ENCODE measurements at regions not wholly inside any gene's neighbourhood (a gene's known extent, or its start where the extent isn't known, plus 50 kb on each side); places are given as distances from the start of the nearest gene placed in this dataset.

DNA sequence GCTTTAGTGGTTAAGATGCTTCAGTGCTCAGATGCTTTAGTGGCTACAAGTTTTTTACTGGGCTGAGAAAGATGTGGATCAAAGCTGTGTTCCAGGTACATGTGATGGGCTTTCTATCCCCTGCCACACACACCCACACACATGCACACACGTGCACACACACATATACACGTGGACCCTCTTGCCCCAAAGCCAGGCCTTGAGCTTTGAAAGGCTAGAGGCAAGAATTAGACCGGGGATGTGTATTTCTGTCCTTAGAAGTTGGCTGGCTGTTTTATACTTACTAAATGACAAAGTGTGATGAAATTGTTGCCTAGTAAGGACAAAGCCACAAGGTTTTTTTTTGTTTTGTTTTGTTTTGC is 376.5 kb downstream of the C12orf75 start:
- no peak for TF ChIP-seq ZNF609 (CRISPR knock-in tag; IDR thresholded peaks at IDR 0.05; ENCODE audit: borderline replicate concordance)
- TF ChIP-seq NFIB (CRISPR knock-in tag; IDR thresholded peaks at IDR 0.05; ENCODE audit: borderline replicate concordance) = no peak
- no peak for TF ChIP-seq ZNF337 (CRISPR knock-in tag; IDR thresholded peaks at IDR 0.05; ENCODE audit: borderline replicate concordance, low read depth)
- no peak for TF ChIP-seq RNF2 (conservative IDR thresholded peaks at IDR 0.05; ENCODE audit: low read depth)
- TF ChIP-seq CC2D1A (CRISPR knock-in tag; IDR thresholded peaks at IDR 0.05) = no peak
- TF ChIP-seq MLXIP (CRISPR knock-in tag; IDR thresholded peaks at IDR 0.05; ENCODE audit: borderline replicate concordance) = no peak
- no peak for TF ChIP-seq ZC3H4 (CRISPR knock-in tag; IDR thresholded peaks at IDR 0.05; ENCODE audit: borderline replicate concordance)
- no peak for TF ChIP-seq ZNF292 (CRISPR knock-in tag; IDR thresholded peaks at IDR 0.05; ENCODE audit: borderline replicate concordance, low read depth)
- TF ChIP-seq, protein P1, sequence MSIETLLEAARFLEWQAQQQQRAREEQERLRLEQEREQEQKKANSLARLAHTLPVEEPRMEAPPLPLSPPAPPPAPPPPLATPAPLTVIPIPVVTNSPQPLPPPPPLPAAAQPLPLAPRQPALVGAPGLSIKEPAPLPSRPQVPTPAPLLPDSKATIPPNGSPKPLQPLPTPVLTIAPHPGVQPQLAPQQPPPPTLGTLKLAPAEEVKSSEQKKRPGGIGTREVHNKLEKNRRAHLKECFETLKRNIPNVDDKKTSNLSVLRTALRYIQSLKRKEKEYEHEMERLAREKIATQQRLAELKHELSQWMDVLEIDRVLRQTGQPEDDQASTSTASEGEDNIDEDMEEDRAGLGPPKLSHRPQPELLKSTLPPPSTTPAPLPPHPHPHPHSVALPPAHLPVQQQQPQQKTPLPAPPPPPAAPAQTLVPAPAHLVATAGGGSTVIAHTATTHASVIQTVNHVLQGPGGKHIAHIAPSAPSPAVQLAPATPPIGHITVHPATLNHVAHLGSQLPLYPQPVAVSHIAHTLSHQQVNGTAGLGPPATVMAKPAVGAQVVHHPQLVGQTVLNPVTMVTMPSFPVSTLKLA (IDR thresholded peaks at IDR 0.05) = peak; percentile 96
- 0 out of 5 replicates have a peak, but pooled peaks cover 1 to 4% of the 10 kb centered on the region in 2 experiments for H3K27me3 ChIP-seq (ENCODE audit: control insufficient read depth in 1 of 2, insufficient read depth in 2 of 2, low read length in 2 of 2)
- H2AFZ ChIP-seq (ENCODE audit: low read length) = no peak overlapping the region
- H3K4me2 ChIP-seq (ENCODE audit: low read depth, low read length) = no peak overlapping the region
- POLR2A ChIA-PET = no interaction called here
- H3K9me3 ChIP-seq (ENCODE audit: low read length) = no peaks in the 10 kb centered on the region
- in situ Hi-C loops (cut with HindIII; ENCODE audit: extremely low pct_ligation_motif_present, low pct_unique_long_range_greater_than_20kb) (loop anchor here (5.0 kb wide), 1 partner anchor 425 kb away; no protein-coding TSS in a partner anchor), intact Hi-C loops (cut with micrococcal nuclease; ENCODE audit: unreplicated experiment) (no loop called here)
- no TSS peak for BruUV-seq (replicated peaks)
- 13% methylated on average over 3 of the region's 3 CpGs for WGBS (ENCODE audit: low lambda C conversion rate)
- no peak overlapping the region for H3K4me3 ChIP-seq (replicated peaks in 1 of 3; ENCODE audit: insufficient read depth in 1 of 3, low read depth in 2 of 3, low read length in 3 of 3)
- no peaks in the 10 kb centered on the region for H3K4me1 ChIP-seq (ENCODE audit: insufficient read depth, low read length)
- DNase-seq (ENCODE audit: low spot score) = no peak
- no peaks in the 10 kb centered on the region for H3K36me3 ChIP-seq (replicated peaks in 1 of 2; ENCODE audit: control insufficient read depth in 1 of 2, insufficient read depth in 2 of 2, low read length in 2 of 2)
- no peak overlapping the region for H3K9ac ChIP-seq (ENCODE audit: insufficient read depth, low read depth, low read length)
- H3K27ac ChIP-seq (ENCODE audit: extremely low read length, insufficient read depth, low read length) = no peak overlapping the region
- H3K79me2 ChIP-seq (ENCODE audit: insufficient read depth, low read length) = no peaks in the 10 kb centered on the region
- no peaks in the 10 kb centered on the region for H4K20me1 ChIP-seq (ENCODE audit: insufficient read depth, low read length)
- no peak for ATAC-seq
- FAIRE-seq = no peak
- CTCF ChIA-PET (ENCODE audit: low intra/inter-chr PET ratio, low total read pairs) = interaction anchor here (2.0 kb wide), 1 partner anchor 429 kb away, joined by 10 read pairs; no protein-coding TSS in a partner anchor
